H1 (cell line): ENCODE measurements at regions not wholly inside any gene's neighbourhood (a gene's known extent, or its start where the extent isn't known, plus 50 kb on each side); places are given as distances from the start of the nearest gene placed in this dataset.

Experiments used
- CBX5 ChIP-seq: fragments of 300-800, 300-1000 bp; sonication (generic); IDR thresholded peaks from 2 replicates; pipeline ENCODE4 v1.7.1; 2016; ENCODE audit warnings: antibody characterized with exemption, low read length, low read depth
- EP300 ChIP-seq, 2 experiments: IDR thresholded peaks; 1 replicate in 1 of 2; 2 replicates in 1 of 2; pipeline ENCODE4 v1.6.1; 2011 to 2012; ENCODE audit warnings: low read depth in 2 of 2, low read length in 2 of 2, mild to moderate bottlenecking in 2 of 2, borderline replicate concordance in 1 of 2, inconsistent platforms in 1 of 2, moderate library complexity in 1 of 2
- KDM1A ChIP-seq: fragments of 200-600, 300-600 bp; sonication (generic); IDR thresholded peaks from 2 replicates; pipeline ENCODE4 v1.7.1; 2016; ENCODE audit warnings: mild to moderate bottlenecking, low read length, borderline replicate concordance
- SP2 ChIP-seq: IDR thresholded peaks from 2 replicates; pipeline ENCODE4 v1.6.1; 2012; ENCODE audit warnings: mild to moderate bottlenecking, low read length, inconsistent platforms

- no peak for TF ChIP-seq EP300 (IDR thresholded peaks at IDR 0.05; ENCODE audit: borderline replicate concordance in 1 of 2, low read depth in 2 of 2, low read length in 2 of 2)
- no peak for TF ChIP-seq KDM1A
- TF ChIP-seq SP2: no peak
- no peak for TF ChIP-seq CBX5
- TF ChIP-seq, all 59 proteins: peak for 0
Observed at GRCh38 chr6:141248021-141248799, 884.5 kb upstream of the GJE1 start (continued).
